ENCODE measurements at regions not wholly inside any gene's neighbourhood (a gene's known extent, or its start where the extent isn't known, plus 50 kb on each side); places are given as distances from the start of the nearest gene placed in this dataset.

GRCh38 chr4:11698033-11698432 lies 269.3 kb upstream of the HS3ST1 start:
- H2AFZ ChIP-seq = no peak overlapping the region
- no peaks in the 10 kb centered on the region for H3K9me3 ChIP-seq (ENCODE audit: control insufficient read depth, low read length)
- H3K4me2 ChIP-seq (ENCODE audit: low read length) = no peak overlapping the region
- no peak overlapping the region for H3K9ac ChIP-seq
- no peak overlapping the region for H3K4me3 ChIP-seq (ENCODE audit: low read depth, low read length)
- H3K4me1 ChIP-seq = no peaks in the 10 kb centered on the region
- no peaks in the 10 kb centered on the region for H3K27me3 ChIP-seq (ENCODE audit: control insufficient read depth, insufficient read depth, low read length)
- no peak overlapping the region for H3K27ac ChIP-seq
- H3K36me3 ChIP-seq (ENCODE audit: control insufficient read depth, insufficient read depth, low read length) = no peaks in the 10 kb centered on the region
- TF ChIP-seq CTCF (IDR thresholded peaks at IDR 0.05) = no peak
- H3K79me2 ChIP-seq = no peaks in the 10 kb centered on the region

GRCh38 chr4:11693693-11694092 lies 265.0 kb upstream of the HS3ST1 start:
- H3K27ac ChIP-seq = no peak overlapping the region
- no peaks in the 10 kb centered on the region for H3K27me3 ChIP-seq (ENCODE audit: control insufficient read depth, insufficient read depth, low read length)
- no peaks in the 10 kb centered on the region for H3K79me2 ChIP-seq
- no peak for TF ChIP-seq CTCF (IDR thresholded peaks at IDR 0.05)
- no peaks in the 10 kb centered on the region for H3K36me3 ChIP-seq (ENCODE audit: control insufficient read depth, insufficient read depth, low read length)
- no peak overlapping the region for H3K9ac ChIP-seq
- no peak overlapping the region for H3K4me3 ChIP-seq (ENCODE audit: low read depth, low read length)
- H3K9me3 ChIP-seq (ENCODE audit: control insufficient read depth, low read length) = no peaks in the 10 kb centered on the region
- H3K4me1 ChIP-seq = no peaks in the 10 kb centered on the region
- no peak overlapping the region for H2AFZ ChIP-seq
- H3K4me2 ChIP-seq (ENCODE audit: low read length) = no peak overlapping the region

DNA sequence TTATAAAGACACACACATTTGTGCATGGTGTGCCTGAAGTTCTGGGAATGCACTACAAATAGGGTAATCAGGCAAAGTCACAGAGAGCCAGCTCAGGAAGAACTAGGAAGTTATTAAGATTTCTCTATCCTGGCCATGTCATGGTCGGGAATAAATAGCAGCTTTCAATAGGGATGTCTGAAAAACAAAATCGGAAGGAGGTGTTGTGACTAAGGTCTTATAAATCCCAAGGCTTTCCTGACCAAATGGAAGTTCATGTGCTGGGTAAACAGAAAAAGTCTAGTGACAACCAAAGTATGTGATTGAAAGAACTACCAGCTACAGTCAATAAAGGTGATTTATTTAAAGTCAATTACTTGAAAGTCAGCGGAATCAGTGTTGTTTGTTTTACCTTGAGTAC lies 262.5 kb upstream of the HS3ST1 start:
- Histone ChIP-seq H3K4me3 (ENCODE audit: low read depth, low read length) (no peak overlapping the region), H2AFZ (no peak overlapping the region), H3K79me2 (no peaks in the 10 kb centered on the region), H3K9ac (no peak overlapping the region), H3K27me3 (ENCODE audit: control insufficient read depth, insufficient read depth, low read length) (no peaks in the 10 kb centered on the region), H3K4me1 (no peaks in the 10 kb centered on the region), H3K27ac (no peak overlapping the region), H3K9me3 (ENCODE audit: control insufficient read depth, low read length) (no peaks in the 10 kb centered on the region), H3K36me3 (ENCODE audit: control insufficient read depth, insufficient read depth, low read length) (no peaks in the 10 kb centered on the region), H3K4me2 (ENCODE audit: low read length) (no peak overlapping the region)
- TF ChIP-seq CTCF (IDR thresholded peaks at IDR 0.05) = no peak

DNA sequence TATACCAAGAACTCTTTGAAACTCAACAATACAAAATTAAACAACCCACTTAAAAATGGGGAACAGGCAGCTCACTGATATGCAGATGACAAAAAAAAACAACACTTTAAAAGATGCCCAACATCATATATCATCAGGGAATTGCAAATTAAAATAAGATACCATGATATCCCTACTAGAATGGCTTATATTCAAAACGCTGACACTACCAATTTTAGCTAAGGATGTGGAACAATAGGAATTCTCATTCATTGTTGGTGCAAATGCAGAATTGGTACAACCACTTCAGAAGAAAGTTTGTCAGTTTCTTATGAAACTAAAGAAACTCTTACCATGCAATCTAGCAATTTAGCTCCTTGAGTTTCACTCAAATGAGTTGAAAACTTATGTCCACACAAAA lies 259.0 kb upstream of the HS3ST1 start:
- Histone ChIP-seq H3K27me3 (ENCODE audit: control insufficient read depth, insufficient read depth, low read length) (no peaks in the 10 kb centered on the region), H3K36me3 (ENCODE audit: control insufficient read depth, insufficient read depth, low read length) (no peaks in the 10 kb centered on the region), H3K79me2 (no peaks in the 10 kb centered on the region), H3K4me1 (no peaks in the 10 kb centered on the region), H3K9me3 (ENCODE audit: control insufficient read depth, low read length) (no peaks in the 10 kb centered on the region), H3K9ac (no peak overlapping the region), H3K4me3 (ENCODE audit: low read depth, low read length) (no peak overlapping the region), H3K27ac (no peak overlapping the region), H2AFZ (no peak overlapping the region), H3K4me2 (ENCODE audit: low read length) (no peak overlapping the region)
- no peak for TF ChIP-seq CTCF (IDR thresholded peaks at IDR 0.05)

GRCh38 chr4:11685481-11685880 lies 256.8 kb upstream of the HS3ST1 start:
- no peak for TF ChIP-seq CTCF (IDR thresholded peaks at IDR 0.05)
- no peaks in the 10 kb centered on the region for H3K4me1 ChIP-seq
- H3K4me3 ChIP-seq (ENCODE audit: low read depth, low read length) = no peak overlapping the region
- H3K27me3 ChIP-seq (ENCODE audit: control insufficient read depth, insufficient read depth, low read length) = no peaks in the 10 kb centered on the region
- no peak overlapping the region for H3K9ac ChIP-seq
- no peaks in the 10 kb centered on the region for H3K9me3 ChIP-seq (ENCODE audit: control insufficient read depth, low read length)
- H3K4me2 ChIP-seq (ENCODE audit: low read length) = no peak overlapping the region
- no peaks in the 10 kb centered on the region for H3K79me2 ChIP-seq
- H2AFZ ChIP-seq = no peak overlapping the region
- no peaks in the 10 kb centered on the region for H3K36me3 ChIP-seq (ENCODE audit: control insufficient read depth, insufficient read depth, low read length)
- H3K27ac ChIP-seq = no peak overlapping the region
